ENCODE measurements at regions not wholly inside any gene's neighbourhood (a gene's known extent, or its start where the extent isn't known, plus 50 kb on each side); places are given as distances from the start of the nearest gene placed in this dataset.

- TF ChIP-seq FOSL2 (IDR thresholded peaks at IDR 0.05; ENCODE audit: borderline replicate concordance, low read depth): no peak
- TF ChIP-seq EP300 (IDR thresholded peaks at IDR 0.05; ENCODE audit: borderline replicate concordance in 1 of 2, low read depth in 1 of 2, low read length in 1 of 2): no peak
- no peak for TF ChIP-seq POLR2AphosphoS5 (IDR thresholded peaks at IDR 0.05; ENCODE audit: low read depth, low read length)
Observed at GRCh38 chr1:219763321-219763720, 150.4 kb upstream of the ZC3H11B start (continued).

GRCh38 chr1:219761208-219761860 lies 148.4 kb upstream of the ZC3H11B start:
- H3K4me1 ChIP-seq (ENCODE audit: control insufficient read depth in 1 of 2, insufficient read depth in 2 of 2, low read depth in 1 of 2, low read length in 1 of 2): peaks cover 0 to 16% of the 10 kb centered on the region in 2 experiments; a peak in 2 of 4 replicates
- H3K27ac ChIP-seq (ENCODE audit: low read depth in 2 of 2, low read length in 1 of 2): no peak overlapping the region
- CTCF ChIA-PET: interaction anchor here (1.6 kb wide), 1 partner anchor 10 kb away, joined by 4 read pairs; no protein-coding TSS in a partner anchor
- TF ChIP-seq TAF1 (IDR thresholded peaks at IDR 0.05; ENCODE audit: borderline replicate concordance, low read depth, low read length): no peak
- H3K79me2 ChIP-seq (ENCODE audit: insufficient read depth): no peaks in the 10 kb centered on the region
- H3F3A ChIP-seq (replicated peaks; ENCODE audit: insufficient read depth): no peaks in the 10 kb centered on the region
- no peak overlapping the region for H3K4me2 ChIP-seq
- no peaks in the 10 kb centered on the region for H3K9me2 ChIP-seq
- no peaks in the 10 kb centered on the region for H3K27me3 ChIP-seq (ENCODE audit: insufficient read depth)
- POLR2A ChIA-PET: no interaction called here
- H4K20me1 ChIP-seq (ENCODE audit: insufficient read depth): no peaks in the 10 kb centered on the region
- H2AFZ ChIP-seq (ENCODE audit: low read depth): no peak overlapping the region
- H3K36me3 ChIP-seq (replicated peaks in 1 of 2; ENCODE audit: control insufficient read depth in 1 of 2, insufficient read depth in 2 of 2, low read length in 1 of 2): no peaks in the 10 kb centered on the region
- H3K4me3 ChIP-seq (ENCODE audit: low read depth in 2 of 2, low read length in 1 of 2): no peak overlapping the region
- H3K9me3 ChIP-seq: no peaks in the 10 kb centered on the region
- DNase-seq: no peak
- WGBS (ENCODE audit: low lambda C conversion rate): 78% methylated on average over 3 of the region's 3 CpGs
- no peak overlapping the region for H3K9ac ChIP-seq

DNA sequence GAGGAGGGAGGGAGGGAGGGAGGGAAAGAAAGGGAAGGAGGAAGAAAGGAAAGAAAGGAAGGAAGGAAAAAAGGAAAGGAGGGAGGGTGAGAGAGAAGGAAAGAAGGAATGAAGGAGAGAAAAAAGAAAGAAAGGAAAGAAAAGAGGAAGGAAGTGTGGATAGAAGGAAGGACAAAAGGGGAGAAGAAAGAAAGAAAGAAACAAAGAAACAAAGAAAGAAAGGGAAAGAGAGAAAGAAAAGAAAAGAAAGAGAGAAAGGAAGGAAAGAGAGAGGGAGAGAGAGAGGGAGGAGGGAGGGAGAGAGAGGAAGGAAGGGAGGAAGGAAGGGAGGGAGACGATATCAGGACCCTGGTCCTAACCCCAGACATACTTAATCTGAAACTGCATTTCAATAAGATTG lies 146.2 kb upstream of the ZC3H11B start:
- H3F3A ChIP-seq (replicated peaks; ENCODE audit: insufficient read depth): no peaks in the 10 kb centered on the region
- DNase-seq: no peak
- H3K9ac ChIP-seq: no peak overlapping the region
- H4K20me1 ChIP-seq (ENCODE audit: insufficient read depth): no peaks in the 10 kb centered on the region
- no peak overlapping the region for H2AFZ ChIP-seq (ENCODE audit: low read depth)
- no peak overlapping the region for H3K4me3 ChIP-seq (ENCODE audit: low read depth in 2 of 2, low read length in 1 of 2)
- H3K27me3 ChIP-seq (ENCODE audit: insufficient read depth): no peaks in the 10 kb centered on the region
- no peak overlapping the region for H3K27ac ChIP-seq (ENCODE audit: low read depth in 2 of 2, low read length in 1 of 2)
- 86% methylated on average over 1 of the region's 1 CpG for WGBS (ENCODE audit: low lambda C conversion rate)
- ChIA-PET CTCF (no interaction called here), POLR2A (no interaction called here)
- H3K9me3 ChIP-seq: no peaks in the 10 kb centered on the region
- peaks cover 0 to 16% of the 10 kb centered on the region in 2 experiments; a peak in 2 of 4 replicates for H3K4me1 ChIP-seq (ENCODE audit: control insufficient read depth in 1 of 2, insufficient read depth in 2 of 2, low read depth in 1 of 2, low read length in 1 of 2)
- H3K36me3 ChIP-seq (replicated peaks in 1 of 2; ENCODE audit: control insufficient read depth in 1 of 2, insufficient read depth in 2 of 2, low read length in 1 of 2): no peaks in the 10 kb centered on the region
- H3K9me2 ChIP-seq: no peaks in the 10 kb centered on the region
- H3K4me2 ChIP-seq: no peak overlapping the region
- no peaks in the 10 kb centered on the region for H3K79me2 ChIP-seq (ENCODE audit: insufficient read depth)
- TF ChIP-seq JUND (IDR thresholded peaks at IDR 0.05) (no peak), RCOR1 (IDR thresholded peaks at IDR 0.05; ENCODE audit: low read length) (no peak), USF2 (IDR thresholded peaks at IDR 0.05; ENCODE audit: borderline replicate concordance, low read depth, low read length) (no peak), ELF1 (IDR thresholded peaks at IDR 0.05) (no peak), MXI1 (IDR thresholded peaks at IDR 0.05; ENCODE audit: low read depth, low read length) (no peak), YY1 (IDR thresholded peaks at IDR 0.05; ENCODE audit: low read depth) (no peak), FOXJ3 (CRISPR knock-in tag; IDR thresholded peaks at IDR 0.05) (no peak), GATA2 (CRISPR knock-in tag; IDR thresholded peaks at IDR 0.05) (no peak), TCF12 (IDR thresholded peaks at IDR 0.05) (no peak), USF1 (IDR thresholded peaks at IDR 0.05; ENCODE audit: borderline replicate concordance, low read depth) (no peak), NRF1 (IDR thresholded peaks at IDR 0.05; ENCODE audit: low read depth, low read length) (no peak), EP300 (IDR thresholded peaks at IDR 0.05; ENCODE audit: borderline replicate concordance in 1 of 2, low read depth in 1 of 2, low read length in 1 of 2) (no peak), REST (IDR thresholded peaks at IDR 0.05; ENCODE audit: low read depth, low read length) (no peak), RAD21 (IDR thresholded peaks at IDR 0.05; ENCODE audit: low read length) (no peak)
- TF ChIP-seq, protein P1, sequence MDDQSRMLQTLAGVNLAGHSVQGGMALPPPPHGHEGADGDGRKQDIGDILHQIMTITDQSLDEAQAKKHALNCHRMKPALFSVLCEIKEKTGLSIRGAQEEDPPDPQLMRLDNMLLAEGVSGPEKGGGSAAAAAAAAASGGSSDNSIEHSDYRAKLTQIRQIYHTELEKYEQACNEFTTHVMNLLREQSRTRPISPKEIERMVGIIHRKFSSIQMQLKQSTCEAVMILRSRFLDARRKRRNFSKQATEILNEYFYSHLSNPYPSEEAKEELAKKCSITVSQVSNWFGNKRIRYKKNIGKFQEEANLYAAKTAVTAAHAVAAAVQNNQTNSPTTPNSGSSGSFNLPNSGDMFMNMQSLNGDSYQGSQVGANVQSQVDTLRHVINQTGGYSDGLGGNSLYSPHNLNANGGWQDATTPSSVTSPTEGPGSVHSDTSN (IDR thresholded peaks at IDR 0.05): no peak
- TF ChIP-seq, protein P2, sequence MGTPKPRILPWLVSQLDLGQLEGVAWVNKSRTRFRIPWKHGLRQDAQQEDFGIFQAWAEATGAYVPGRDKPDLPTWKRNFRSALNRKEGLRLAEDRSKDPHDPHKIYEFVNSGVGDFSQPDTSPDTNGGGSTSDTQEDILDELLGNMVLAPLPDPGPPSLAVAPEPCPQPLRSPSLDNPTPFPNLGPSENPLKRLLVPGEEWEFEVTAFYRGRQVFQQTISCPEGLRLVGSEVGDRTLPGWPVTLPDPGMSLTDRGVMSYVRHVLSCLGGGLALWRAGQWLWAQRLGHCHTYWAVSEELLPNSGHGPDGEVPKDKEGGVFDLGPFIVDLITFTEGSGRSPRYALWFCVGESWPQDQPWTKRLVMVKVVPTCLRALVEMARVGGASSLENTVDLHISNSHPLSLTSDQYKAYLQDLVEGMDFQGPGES (IDR thresholded peaks at IDR 0.05; ENCODE audit: low read depth, low read length): no peak

Data from SK-N-SH (cell line).